ENCODE measurements at regions not wholly inside any gene's neighbourhood (a gene's known extent, or its start where the extent isn't known, plus 50 kb on each side); places are given as distances from the start of the nearest gene placed in this dataset.

DNA sequence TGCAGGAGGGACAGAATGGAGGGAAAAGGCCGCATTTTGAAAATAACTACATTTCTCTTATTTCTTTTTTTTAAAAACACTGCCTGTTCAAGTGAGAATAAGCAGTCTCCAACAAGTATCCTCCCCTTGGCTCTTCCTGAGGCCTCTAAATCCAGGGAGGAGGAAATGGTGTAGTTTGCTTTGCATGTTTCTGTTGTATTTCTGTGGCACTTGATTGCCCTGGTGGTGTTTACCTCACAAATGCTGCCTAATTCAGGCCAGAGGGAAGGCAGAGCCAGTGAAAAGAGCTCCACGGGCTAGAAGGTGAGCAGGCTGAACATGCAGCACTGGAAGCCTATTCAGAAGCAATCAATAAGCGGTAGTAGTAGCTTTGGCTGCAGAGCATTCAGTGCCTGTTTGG lies 149.3 kb upstream of the ATP11B start:
- Mint-ChIP-seq H3K4me1 (no peaks in the 10 kb centered on the region), H3K27me3 (peaks cover 19% of the 10 kb centered on the region), H3K4me3 (no peak overlapping the region), H3K27ac (no peak overlapping the region), H3K9me3 (ENCODE audit: insufficient read depth) (no peaks in the 10 kb centered on the region)
- H3K4me1 ChIP-seq (ENCODE audit: control insufficient read depth in 2 of 2, insufficient read depth in 2 of 2, low read length in 2 of 2) = no peaks in the 10 kb centered on the region
- ATAC-seq (ENCODE audit: low read depth) (no peak), DNase-seq (no peak)
- H3K27me3 ChIP-seq (replicated peaks in 1 of 4; ENCODE audit: control extremely low read depth in 1 of 4, control insufficient read depth in 3 of 4, insufficient read depth in 4 of 4, low read length in 3 of 4) = peaks cover 0 to 4% (median 0%) of the 10 kb centered on the region in 4 experiments
- POLR2A ChIA-PET = no interaction called here
- H3K27ac ChIP-seq (ENCODE audit: low read length in 2 of 2) = no peak overlapping the region
- no peaks in the 10 kb centered on the region for H3K36me3 ChIP-seq (replicated peaks in 1 of 2; ENCODE audit: control extremely low read depth in 1 of 2, control insufficient read depth in 1 of 2, extremely low read depth in 1 of 2, insufficient read depth in 2 of 2, low read length in 1 of 2)
- CTCF ChIA-PET = no interaction called here
- H2AFZ ChIP-seq (ENCODE audit: insufficient read depth, low read depth, low read length, poor library complexity, severe bottlenecking) = no peak overlapping the region
- TF ChIP-seq, protein P1, sequence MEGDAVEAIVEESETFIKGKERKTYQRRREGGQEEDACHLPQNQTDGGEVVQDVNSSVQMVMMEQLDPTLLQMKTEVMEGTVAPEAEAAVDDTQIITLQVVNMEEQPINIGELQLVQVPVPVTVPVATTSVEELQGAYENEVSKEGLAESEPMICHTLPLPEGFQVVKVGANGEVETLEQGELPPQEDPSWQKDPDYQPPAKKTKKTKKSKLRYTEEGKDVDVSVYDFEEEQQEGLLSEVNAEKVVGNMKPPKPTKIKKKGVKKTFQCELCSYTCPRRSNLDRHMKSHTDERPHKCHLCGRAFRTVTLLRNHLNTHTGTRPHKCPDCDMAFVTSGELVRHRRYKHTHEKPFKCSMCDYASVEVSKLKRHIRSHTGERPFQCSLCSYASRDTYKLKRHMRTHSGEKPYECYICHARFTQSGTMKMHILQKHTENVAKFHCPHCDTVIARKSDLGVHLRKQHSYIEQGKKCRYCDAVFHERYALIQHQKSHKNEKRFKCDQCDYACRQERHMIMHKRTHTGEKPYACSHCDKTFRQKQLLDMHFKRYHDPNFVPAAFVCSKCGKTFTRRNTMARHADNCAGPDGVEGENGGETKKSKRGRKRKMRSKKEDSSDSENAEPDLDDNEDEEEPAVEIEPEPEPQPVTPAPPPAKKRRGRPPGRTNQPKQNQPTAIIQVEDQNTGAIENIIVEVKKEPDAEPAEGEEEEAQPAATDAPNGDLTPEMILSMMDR (IDR thresholded peaks at IDR 0.05) = no peak
- H4K20me1 ChIP-seq (ENCODE audit: control insufficient read depth, insufficient read depth, low read length, poor library complexity, severe bottlenecking) = no peaks in the 10 kb centered on the region
- H3K9ac ChIP-seq (ENCODE audit: low read length) = no peak overlapping the region
- intact Hi-C loops (cut with micrococcal nuclease) = no loop called here
- no peak overlapping the region for H3K4me2 ChIP-seq (replicated peaks; ENCODE audit: low read depth, low read length, poor library complexity, severe bottlenecking)
- 83% methylated on average over 2 of the region's 3 CpGs for WGBS (ENCODE audit: insufficient coverage)
- no peak overlapping the region for H3K4me3 ChIP-seq (ENCODE audit: control extremely low read depth in 1 of 5, extremely low read depth in 1 of 5, insufficient read depth in 1 of 5, low read depth in 2 of 5, low read length in 4 of 5)
- H3K79me2 ChIP-seq (ENCODE audit: control insufficient read depth, insufficient read depth, low read length) = no peaks in the 10 kb centered on the region
- no peaks in the 10 kb centered on the region for H3K9me3 ChIP-seq (ENCODE audit: control extremely low read depth in 1 of 3, control insufficient read depth in 2 of 3, insufficient read depth in 1 of 3, low read length in 2 of 3)

DNA sequence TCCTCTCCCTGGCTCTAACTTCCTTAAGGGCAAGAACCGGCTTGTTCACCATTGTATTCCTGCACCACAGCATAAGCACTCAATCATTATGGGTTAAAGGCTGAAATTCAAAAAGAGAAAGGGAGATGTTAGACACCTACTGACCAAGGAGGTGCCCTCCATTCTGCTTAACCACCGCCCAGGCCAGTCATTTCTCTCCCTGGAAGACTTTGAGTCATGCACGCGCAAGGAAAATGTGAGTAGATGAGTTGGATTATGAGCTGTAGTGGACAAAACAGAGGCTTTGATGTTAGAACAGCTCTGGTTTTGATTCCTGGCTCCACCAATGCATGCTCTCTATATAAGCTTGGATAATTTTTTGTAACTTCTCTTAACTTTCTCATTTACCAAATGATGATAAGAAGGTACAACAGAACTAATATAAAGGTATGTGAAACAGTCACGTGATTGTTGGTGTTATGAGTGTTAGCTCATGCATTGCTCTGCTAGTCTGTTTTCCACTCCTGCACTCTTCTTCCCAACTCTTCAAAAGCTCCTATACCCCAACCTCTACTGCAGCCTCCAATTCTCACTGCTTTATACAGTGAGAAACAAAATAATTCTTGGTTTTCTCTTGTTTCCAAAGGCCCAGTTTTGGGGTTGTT lies 148.4 kb upstream of the ATP11B start:
- Histone ChIP-seq H2AFZ (ENCODE audit: insufficient read depth, low read depth, low read length, poor library complexity, severe bottlenecking) (no peak overlapping the region), H3K27me3 (replicated peaks in 1 of 4; ENCODE audit: control extremely low read depth in 1 of 4, control insufficient read depth in 3 of 4, insufficient read depth in 4 of 4, low read length in 3 of 4) (peaks cover 0 to 4% (median 0%) of the 10 kb centered on the region in 4 experiments), H3K4me3 (ENCODE audit: control extremely low read depth in 1 of 5, extremely low read depth in 1 of 5, insufficient read depth in 1 of 5, low read depth in 2 of 5, low read length in 4 of 5) (no peak overlapping the region), H4K20me1 (ENCODE audit: control insufficient read depth, insufficient read depth, low read length, poor library complexity, severe bottlenecking) (no peaks in the 10 kb centered on the region), H3K36me3 (replicated peaks in 1 of 2; ENCODE audit: control extremely low read depth in 1 of 2, control insufficient read depth in 1 of 2, extremely low read depth in 1 of 2, insufficient read depth in 2 of 2, low read length in 1 of 2) (no peaks in the 10 kb centered on the region), H3K4me1 (ENCODE audit: control insufficient read depth in 2 of 2, insufficient read depth in 2 of 2, low read length in 2 of 2) (no peaks in the 10 kb centered on the region), H3K9me3 (ENCODE audit: control extremely low read depth in 1 of 3, control insufficient read depth in 2 of 3, insufficient read depth in 1 of 3, low read length in 2 of 3) (no peaks in the 10 kb centered on the region), H3K9ac (ENCODE audit: low read length) (no peak overlapping the region), H3K27ac (ENCODE audit: low read length in 2 of 2) (no peak overlapping the region), H3K79me2 (ENCODE audit: control insufficient read depth, insufficient read depth, low read length) (no peaks in the 10 kb centered on the region), H3K4me2 (replicated peaks; ENCODE audit: low read depth, low read length, poor library complexity, severe bottlenecking) (no peak overlapping the region)
- no CpG with 5 or more reads among the region's 5 CpGs for WGBS (ENCODE audit: insufficient coverage)
- Mint-ChIP-seq H3K27ac (no peak overlapping the region), H3K4me1 (no peaks in the 10 kb centered on the region), H3K9me3 (ENCODE audit: insufficient read depth) (no peaks in the 10 kb centered on the region), H3K27me3 (peaks cover 22% of the 10 kb centered on the region), H3K4me3 (no peak overlapping the region)
- DNase-seq = no peak
- TF ChIP-seq EZH2 (IDR thresholded peaks at IDR 0.05; ENCODE audit: borderline replicate concordance, insufficient read depth, low read depth, low read length, poor library complexity, severe bottlenecking) = no peak
- TF ChIP-seq, protein P1 (IDR thresholded peaks at IDR 0.05) = no peak
- no peak for ATAC-seq (ENCODE audit: low read depth)
- ChIA-PET CTCF (interaction anchor here (0.6 kb wide), 1 partner anchor 593 kb away, joined by 3 read pairs; no protein-coding TSS in a partner anchor), POLR2A (no interaction called here)
- intact Hi-C loops (cut with micrococcal nuclease) = no loop called here
